B cell (primary cell): ENCODE measurements at regions not wholly inside any gene's neighbourhood (a gene's known extent, or its start where the extent isn't known, plus 50 kb on each side); places are given as distances from the start of the nearest gene placed in this dataset.

ENCODE experiments used
- ATAC-seq: fragments of 200-7000 bp; cut with Tn5 transposase; one replicate; pipeline ENCODE4 v1.10.0; 2021; ENCODE audit warnings: low read depth, mild to moderate bottlenecking, moderate number of reproducible peaks, moderate library complexity
- CTCF ChIA-PET: fragments of 350-600 bp; sonication (Branson Sonifier 250); formaldehyde crosslinking; loops from one replicate; lab custom pipeline; 2021; ENCODE audit warnings: antibody characterized with exemption, inconsistent platforms; lab: Charles Lee
- POLR2A ChIA-PET: fragments of 350-600 bp; sonication (Branson Sonifier 250); formaldehyde crosslinking; loops from one replicate; lab custom pipeline; 2021; ENCODE audit warnings: antibody characterized with exemption; lab: Charles Lee
- DNase-seq: peaks from one replicate; pipeline ENCODE4 v3.0.0; 2013
- H2AFZ ChIP-seq: 2 replicates; pipeline ENCODE4 v1.6.1; 2012; ENCODE audit warnings: mild to moderate bottlenecking, low read depth, low read length; ENCODE audit not compliant: insufficient read depth, poor library complexity, severe bottlenecking
- H3K27ac ChIP-seq, 2 donors: 1 replicate in 1 of 2; 2 replicates in 1 of 2; pipeline ENCODE4 v1.5.1; 2012 to 2013; ENCODE audit warnings: low read length in 2 of 2, mild to moderate bottlenecking in 2 of 2, moderate library complexity in 1 of 2
- H3K27me3 ChIP-seq, 4 experiments: fragments of 200-600 bp in 1 of 4; sonication (generic) in 1 of 4; replicated peaks in 1 of 4; 1 replicate in 2 of 4; 2 replicates in 2 of 4; pipeline versions ENCODE4 v1.6.1 to v1.7.0; 2013 to 2016; ENCODE audit warnings: low read length in 3 of 4, mild to moderate bottlenecking in 2 of 4, mixed read lengths in 1 of 4, moderate library complexity in 1 of 4; ENCODE audit not compliant: insufficient read depth in 4 of 4, control insufficient read depth in 3 of 4; ENCODE audit errors: control extremely low read depth in 1 of 4
- H3K36me3 ChIP-seq, 2 experiments: replicated peaks in 1 of 2; 1 replicate in 1 of 2; 2 replicates in 1 of 2; pipeline versions ENCODE4 v1.6.1 to v1.7.1; 2013; ENCODE audit warnings: low read length in 1 of 2; ENCODE audit not compliant: insufficient read depth in 2 of 2, control insufficient read depth in 1 of 2; ENCODE audit errors: control extremely low read depth in 1 of 2, extremely low read depth in 1 of 2
- H3K4me1 ChIP-seq, 2 donors: fragments of 200-600 bp in 1 of 2; sonication (generic) in 1 of 2; 1 replicate in 1 of 2; 2 replicates in 1 of 2; pipeline versions ENCODE4 v1.5.1 to v1.6.1; 2013 to 2017; ENCODE audit warnings: low read length in 2 of 2; ENCODE audit not compliant: control insufficient read depth in 2 of 2, insufficient read depth in 2 of 2
- H3K4me2 ChIP-seq: replicated peaks from 2 replicates; pipeline ENCODE3; 2012; ENCODE audit warnings: mild to moderate bottlenecking, low read depth, low read length; ENCODE audit not compliant: poor library complexity, severe bottlenecking
- H3K4me3 ChIP-seq, 5 experiments: fragments of 200-600 bp in 1 of 5; sonication (generic) in 1 of 5; 1 replicate in 3 of 5; 2 replicates in 2 of 5; pipeline versions ENCODE4 v1.5.1 to v1.7.0; 2011 to 2016; ENCODE audit warnings: low read length in 4 of 5, mild to moderate bottlenecking in 4 of 5, low read depth in 2 of 5, control low read depth in 1 of 5, moderate library complexity in 1 of 5; ENCODE audit not compliant: insufficient read depth in 1 of 5; ENCODE audit errors: control extremely low read depth in 1 of 5, extremely low read depth in 1 of 5
- H3K79me2 ChIP-seq: fragments of 200-600 bp; sonication (generic); one replicate; pipeline ENCODE4 v1.6.0; 2016; ENCODE audit warnings: low read length; ENCODE audit not compliant: control insufficient read depth, insufficient read depth
- H3K9ac ChIP-seq: fragments of 200-600 bp; sonication (generic); 2 replicates; pipeline ENCODE4 v1.6.1; 2017; ENCODE audit warnings: mild to moderate bottlenecking, low read length, moderate library complexity
- H3K9me3 ChIP-seq, 3 donors: one replicate each; pipeline versions ENCODE4 v1.6.1 to v1.7.1; 2013; ENCODE audit warnings: low read length in 2 of 3; ENCODE audit not compliant: control insufficient read depth in 2 of 3, insufficient read depth in 1 of 3; ENCODE audit errors: control extremely low read depth in 1 of 3
- H4K20me1 ChIP-seq: 2 replicates; pipeline ENCODE4 v1.6.0; 2012; ENCODE audit warnings: mild to moderate bottlenecking, low read length; ENCODE audit not compliant: insufficient read depth, control insufficient read depth, poor library complexity, severe bottlenecking
- H3K27ac Mint-ChIP-seq: one replicate; pipeline ENCODE4 v1.8.0; 2021; ENCODE audit warnings: mixed read lengths
- H3K27me3 Mint-ChIP-seq: one replicate; pipeline ENCODE4 v1.8.0; 2021; ENCODE audit warnings: mixed read lengths
- H3K4me1 Mint-ChIP-seq: one replicate; pipeline ENCODE4 v1.8.0; 2021; ENCODE audit warnings: mixed read lengths
- H3K4me3 Mint-ChIP-seq: one replicate; pipeline ENCODE4 v1.8.0; 2021; ENCODE audit warnings: mixed read lengths
- H3K9me3 Mint-ChIP-seq: one replicate; pipeline ENCODE4 v1.8.0; 2022; ENCODE audit warnings: mixed read lengths; ENCODE audit not compliant: insufficient read depth
- CTCF ChIP-seq: fragments of 200-600 bp; IDR thresholded peaks from one replicate; pipeline ENCODE4 v1.8.0; 2022; ENCODE audit warnings: antibody characterized with exemption, mild to moderate bottlenecking
- EZH2 ChIP-seq: IDR thresholded peaks from 2 replicates; pipeline ENCODE4 v1.6.1; 2012; ENCODE audit warnings: borderline replicate concordance, low read depth, mild to moderate bottlenecking, moderate library complexity, low read length; ENCODE audit not compliant: insufficient read depth, poor library complexity, severe bottlenecking
- WGBS: methylation state at CpG from one replicate; pipeline ENCODE4 v1.1.5; 2013; ENCODE audit warnings: missing lambda C conversion rate; ENCODE audit not compliant: insufficient coverage; 5-methylcytosine and 5-hydroxymethylcytosine counted together
- intact Hi-C: fragments of 100-400 bp; cut with micrococcal nuclease; formaldehyde crosslinking; loops from one replicate; pipeline ENCODE4 v1.10.0; 2022

GRCh38 chr2:117406443-117406842 lies 408.0 kb upstream of the DDX18 start:
- Mint-ChIP-seq H3K27me3 (no peaks in the 10 kb centered on the region), H3K4me3 (no peak overlapping the region), H3K27ac (no peak overlapping the region), H3K9me3 (peaks cover 4% of the 10 kb centered on the region), H3K4me1 (no peaks in the 10 kb centered on the region)
- POLR2A ChIA-PET = no interaction called here
- no CpG with 5 or more reads among the region's 1 CpG for whole genome bisulfite sequencing
- no peaks in the 10 kb centered on the region for H3K79me2 ChIP-seq
- TF ChIP-seq CTCF (no peak), EZH2 (no peak)
- H4K20me1 ChIP-seq = no peaks in the 10 kb centered on the region
- H3K4me2 ChIP-seq = no peak overlapping the region
- no peak overlapping the region for H3K4me3 ChIP-seq
- no peak overlapping the region for H3K9ac ChIP-seq
- intact Hi-C loops = no loop called here
- CTCF ChIA-PET = no interaction called here
- no peak overlapping the region for H3K27ac ChIP-seq
- no peak for DNase-seq
- no peaks in the 10 kb centered on the region for H3K4me1 ChIP-seq
- no peak for ATAC-seq
- H3K36me3 ChIP-seq = no peaks in the 10 kb centered on the region
- no peaks in the 10 kb centered on the region for H3K27me3 ChIP-seq
- H3K9me3 ChIP-seq = no peaks in the 10 kb centered on the region
- no peak overlapping the region for H2AFZ ChIP-seq

GRCh38 chr2:117407746-117408145 lies 406.7 kb upstream of the DDX18 start:
- DNase-seq (no peak), ATAC-seq (no peak)
- Mint-ChIP-seq H3K9me3 (peaks cover 4% of the 10 kb centered on the region), H3K4me3 (no peak overlapping the region), H3K27me3 (no peaks in the 10 kb centered on the region), H3K4me1 (no peaks in the 10 kb centered on the region), H3K27ac (no peak overlapping the region)
- TF ChIP-seq EZH2 = no peak
- TF ChIP-seq CTCF = no peak
- no peaks in the 10 kb centered on the region for H3K79me2 ChIP-seq
- no peak overlapping the region for H3K4me3 ChIP-seq
- H3K4me1 ChIP-seq = no peaks in the 10 kb centered on the region
- ChIA-PET CTCF (no interaction called here), POLR2A (no interaction called here)
- no peak overlapping the region for H3K4me2 ChIP-seq
- no peak overlapping the region for H3K27ac ChIP-seq
- WGBS = 100% methylated on average over 1 of the region's 4 CpGs
- no peaks in the 10 kb centered on the region for H3K36me3 ChIP-seq
- H3K27me3 ChIP-seq = no peaks in the 10 kb centered on the region
- H3K9ac ChIP-seq = no peak overlapping the region
- H3K9me3 ChIP-seq = peaks cover 0 to 1% (median 0%) of the 10 kb centered on the region in 3 donors
- no peaks in the 10 kb centered on the region for H4K20me1 ChIP-seq
- intact Hi-C loops = no loop called here
- no peak overlapping the region for H2AFZ ChIP-seq
